NT2/D1 (cell line): ENCODE measurements at regions not wholly inside any gene's neighbourhood (a gene's known extent, or its start where the extent isn't known, plus 50 kb on each side); places are given as distances from the start of the nearest gene placed in this dataset.

ENCODE experiments used
- DNase-seq: peaks from one replicate; pipeline ENCODE4 v3.0.0-alpha.2; 2011; ENCODE audit warnings: low read depth, low spot score
- H3K27me3 ChIP-seq: 2 replicates; pipeline ENCODE4 v1.6.0; 2011; ENCODE audit warnings: mild to moderate bottlenecking; ENCODE audit not compliant: insufficient read length, insufficient read depth
- H3K36me3 ChIP-seq: 2 replicates; pipeline ENCODE4 v1.6.1; 2011; ENCODE audit warnings: mild to moderate bottlenecking, low read length, mixed read lengths; ENCODE audit not compliant: insufficient read depth, insufficient read length
- H3K4me1 ChIP-seq: 2 replicates; pipeline ENCODE4 v1.5.1; 2011; ENCODE audit not compliant: insufficient read depth, insufficient read length
- H3K4me3 ChIP-seq: 2 replicates; pipeline ENCODE4 v1.5.1; 2011; ENCODE audit warnings: low read depth; ENCODE audit not compliant: insufficient read length
- H3K9ac ChIP-seq: 2 replicates; pipeline ENCODE4 v1.6.0; 2011; ENCODE audit warnings: low read depth; ENCODE audit not compliant: insufficient read length
- H3K9me3 ChIP-seq: 2 replicates; pipeline ENCODE4 v1.5.1; 2011; ENCODE audit warnings: mild to moderate bottlenecking, low read length; ENCODE audit not compliant: insufficient read depth
- SUZ12 ChIP-seq: IDR thresholded peaks from 2 replicates; pipeline ENCODE4 v1.6.1; 2011; ENCODE audit not compliant: insufficient read length, insufficient read depth; ENCODE audit errors: extremely low read depth
- YY1 ChIP-seq: IDR thresholded peaks from 2 replicates; pipeline ENCODE4 v1.6.1; 2011; ENCODE audit not compliant: insufficient read length, insufficient read depth
- ZNF274 ChIP-seq: IDR thresholded peaks from 2 replicates; pipeline ENCODE4 v1.6.1; 2011; ENCODE audit warnings: mild to moderate bottlenecking, low read depth, low read length

GRCh38 chr2:186220409-186220808 is 265.7 kb upstream of the ZC3H15 start:
- Histone ChIP-seq H3K4me1 (no peaks in the 10 kb centered on the region), H3K36me3 (no peaks in the 10 kb centered on the region), H3K9ac (no peak overlapping the region), H3K27me3 (no peaks in the 10 kb centered on the region), H3K4me3 (no peak overlapping the region), H3K9me3 (no peaks in the 10 kb centered on the region)
- no peak for TF ChIP-seq ZNF274
- no peak for TF ChIP-seq YY1
- TF ChIP-seq SUZ12 = no peak
- no peak for DNase-seq

GRCh38 chr2:186229265-186229664 is 256.8 kb upstream of the ZC3H15 start:
- no peak overlapping the region for H3K4me3 ChIP-seq
- no peaks in the 10 kb centered on the region for H3K27me3 ChIP-seq
- H3K9me3 ChIP-seq = peaks cover 15% of the 10 kb centered on the region; the same call in 1 of the 2 replicates
- H3K36me3 ChIP-seq = no peaks in the 10 kb centered on the region
- TF ChIP-seq YY1 (no peak), SUZ12 (no peak), ZNF274 (no peak)
- no peak overlapping the region for H3K9ac ChIP-seq
- no peaks in the 10 kb centered on the region for H3K4me1 ChIP-seq
- DNase-seq = no peak

- H3K9me3 ChIP-seq = no peaks in the 10 kb centered on the region
- no peak overlapping the region for H3K4me3 ChIP-seq
- no peaks in the 10 kb centered on the region for H3K27me3 ChIP-seq
- H3K36me3 ChIP-seq = no peaks in the 10 kb centered on the region
- H3K4me1 ChIP-seq = no peaks in the 10 kb centered on the region
- no peak for DNase-seq
- H3K9ac ChIP-seq = no peak overlapping the region
- TF ChIP-seq SUZ12 (no peak), ZNF274 (no peak), YY1 (no peak)
Measured at GRCh38 chr2:186241874-186242273, 244.2 kb upstream of the ZC3H15 start.

- TF ChIP-seq SUZ12 (no peak), YY1 (no peak), ZNF274 (no peak)
- Histone ChIP-seq H3K4me1 (no peaks in the 10 kb centered on the region), H3K9ac (no peak overlapping the region), H3K9me3 (no peaks in the 10 kb centered on the region), H3K4me3 (no peak overlapping the region), H3K27me3 (no peaks in the 10 kb centered on the region), H3K36me3 (no peaks in the 10 kb centered on the region)
- DNase-seq = no peak
Measured at GRCh38 chr2:186254759-186255158, 231.3 kb upstream of the ZC3H15 start.

- Histone ChIP-seq H3K36me3 (no peaks in the 10 kb centered on the region), H3K4me3 (no peak overlapping the region), H3K9me3 (no peaks in the 10 kb centered on the region), H3K4me1 (no peaks in the 10 kb centered on the region), H3K27me3 (no peaks in the 10 kb centered on the region), H3K9ac (no peak overlapping the region)
- DNase-seq = peak; percentile 22
- TF ChIP-seq YY1 (no peak), ZNF274 (no peak), SUZ12 (no peak)
Measured at GRCh38 chr2:186255823-186256222, 230.2 kb upstream of the ZC3H15 start.

GRCh38 chr2:186256540-186256939 is 229.5 kb upstream of the ZC3H15 start:
- Histone ChIP-seq H3K27me3 (no peaks in the 10 kb centered on the region), H3K36me3 (no peaks in the 10 kb centered on the region), H3K4me1 (no peaks in the 10 kb centered on the region), H3K9me3 (no peaks in the 10 kb centered on the region), H3K4me3 (no peak overlapping the region), H3K9ac (no peak overlapping the region)
- peak; percentile 36 for DNase-seq
- TF ChIP-seq YY1 (no peak), ZNF274 (no peak), SUZ12 (no peak)

GRCh38 chr2:186263673-186264250 is 222.3 kb upstream of the ZC3H15 start:
- H3K9me3 ChIP-seq = no peaks in the 10 kb centered on the region
- no peaks in the 10 kb centered on the region for H3K4me1 ChIP-seq
- H3K27me3 ChIP-seq = no peaks in the 10 kb centered on the region
- no peak overlapping the region for H3K4me3 ChIP-seq
- no peaks in the 10 kb centered on the region for H3K36me3 ChIP-seq
- TF ChIP-seq YY1 = no peak
- TF ChIP-seq ZNF274 = no peak
- no peak for TF ChIP-seq SUZ12
- H3K9ac ChIP-seq = no peak overlapping the region
- DNase-seq = no peak

GRCh38 chr2:186269536-186269935 is 216.5 kb upstream of the ZC3H15 start:
- no peaks in the 10 kb centered on the region for H3K4me1 ChIP-seq
- 0 out of 2 replicates have a peak, but pooled peaks cover 10% of the 10 kb centered on the region for H3K9me3 ChIP-seq
- DNase-seq = no peak
- H3K9ac ChIP-seq = no peak overlapping the region
- TF ChIP-seq YY1 = no peak
- no peak for TF ChIP-seq ZNF274
- no peak for TF ChIP-seq SUZ12
- H3K27me3 ChIP-seq = no peaks in the 10 kb centered on the region
- H3K36me3 ChIP-seq = no peaks in the 10 kb centered on the region
- H3K4me3 ChIP-seq = no peak overlapping the region
